ENCODE measurements at regions not wholly inside any gene's neighbourhood (a gene's known extent, or its start where the extent isn't known, plus 50 kb on each side); places are given as distances from the start of the nearest gene placed in this dataset.

DNA sequence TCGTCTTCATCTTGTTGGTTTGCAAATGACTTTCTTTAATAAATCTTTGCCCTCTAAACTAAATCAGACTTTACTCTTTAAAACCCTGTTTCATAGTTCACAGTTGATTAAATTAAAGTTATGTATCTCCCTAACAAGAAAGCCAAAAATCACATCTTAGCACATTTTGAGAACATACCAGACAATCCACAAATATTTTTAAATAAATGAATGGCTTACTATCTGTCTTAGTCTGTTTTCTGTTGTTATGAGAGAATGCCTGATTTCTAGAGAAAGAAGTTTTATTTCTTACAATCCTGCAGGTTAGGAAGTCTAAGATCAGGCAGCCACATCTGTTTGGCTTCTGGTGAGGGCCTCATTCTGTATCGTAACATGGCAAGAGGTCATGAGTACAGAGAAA lies 1090.2 kb upstream of the PIK3C3 start:
- Histone ChIP-seq H3K9me3 (replicated peaks; ENCODE audit: control insufficient read depth, insufficient read depth, low read length) (no peaks in the 10 kb centered on the region; the same call in 2 of the 3 replicates), H3K9ac (ENCODE audit: control insufficient read depth, insufficient read depth, low read length) (no peak overlapping the region), H3K27ac (ENCODE audit: control insufficient read depth, insufficient read depth) (no peak overlapping the region), H3K4me2 (ENCODE audit: control insufficient read depth, insufficient read depth) (no peak overlapping the region), H3K79me2 (ENCODE audit: control insufficient read depth, insufficient read depth, low read length) (no peaks in the 10 kb centered on the region), H3K27me3 (replicated peaks in 1 of 2; ENCODE audit: control insufficient read depth in 2 of 2, insufficient read depth in 2 of 2, low read length in 1 of 2) (no peaks in the 10 kb centered on the region), H3K36me3 (ENCODE audit: control insufficient read depth in 2 of 2, insufficient read depth in 2 of 2, low read length in 1 of 2) (no peaks in the 10 kb centered on the region), H3K4me3 (no peak overlapping the region), H2AFZ (ENCODE audit: control insufficient read depth, low read depth, low read length) (no peak overlapping the region), H4K20me1 (ENCODE audit: control insufficient read depth, insufficient read depth) (no peaks in the 10 kb centered on the region), H3K4me1 (ENCODE audit: control insufficient read depth, insufficient read depth, low read length) (no peaks in the 10 kb centered on the region)
- CTCF ChIA-PET: no interaction called here
- RAD21 ChIA-PET (ENCODE audit: unreplicated experiment): no interaction called here
- SMC1A ChIA-PET (ENCODE audit: uncharacterized antibody, unreplicated experiment): interaction anchor here (1.2 kb wide), 1 partner anchor 15 kb away, joined by 4 read pairs; no protein-coding TSS in a partner anchor
- intact Hi-C loops (cut with micrococcal nuclease; ENCODE audit: unreplicated experiment) (no loop called here), in situ Hi-C loops (cut with MboI) (no loop called here)
- DNase-seq (ENCODE audit: low read depth, low spot score) (no peak), ATAC-seq (no peak), FAIRE-seq (no peak)
- BruUV-seq (replicated peaks): no TSS peak
- POLR2A ChIA-PET: no interaction called here
- 70% methylated on average over 2 of the region's 2 CpGs for WGBS (ENCODE audit: insufficient coverage, insufficient replicate concordance, low lambda C conversion rate, missing lambda C conversion rate)
- TF ChIP-seq RBBP5 (conservative IDR thresholded peaks at IDR 0.05) (no peak), ESRRA (IDR thresholded peaks at IDR 0.05; ENCODE audit: low read length) (no peak), ZBED1 (IDR thresholded peaks at IDR 0.05; ENCODE audit: borderline replicate concordance) (no peak), ZNF384 (IDR thresholded peaks at IDR 0.05; ENCODE audit: borderline replicate concordance, low read depth, low read length) (no peak), IKZF2 (IDR thresholded peaks at IDR 0.05) (no peak), FOXK2 (IDR thresholded peaks at IDR 0.05) (no peak), RELA (IDR thresholded peaks at IDR 0.05; ENCODE audit: borderline replicate concordance, partially characterized antibody) (no peak), DPF2 (IDR thresholded peaks at IDR 0.05) (no peak), CBX5 (IDR thresholded peaks at IDR 0.05; ENCODE audit: low read depth) (no peak), KLF5 (IDR thresholded peaks at IDR 0.05; ENCODE audit: partially characterized antibody) (no peak), BACH1 (IDR thresholded peaks at IDR 0.05; ENCODE audit: borderline replicate concordance) (no peak), SIX5 (IDR thresholded peaks at IDR 0.05; ENCODE audit: low read depth, low read length, severe bottlenecking) (no peak), NFYA (IDR thresholded peaks at IDR 0.05; ENCODE audit: borderline replicate concordance, low read depth, low read length) (no peak), RAD51 (IDR thresholded peaks at IDR 0.05) (no peak)
- TF ChIP-seq, protein P1, sequence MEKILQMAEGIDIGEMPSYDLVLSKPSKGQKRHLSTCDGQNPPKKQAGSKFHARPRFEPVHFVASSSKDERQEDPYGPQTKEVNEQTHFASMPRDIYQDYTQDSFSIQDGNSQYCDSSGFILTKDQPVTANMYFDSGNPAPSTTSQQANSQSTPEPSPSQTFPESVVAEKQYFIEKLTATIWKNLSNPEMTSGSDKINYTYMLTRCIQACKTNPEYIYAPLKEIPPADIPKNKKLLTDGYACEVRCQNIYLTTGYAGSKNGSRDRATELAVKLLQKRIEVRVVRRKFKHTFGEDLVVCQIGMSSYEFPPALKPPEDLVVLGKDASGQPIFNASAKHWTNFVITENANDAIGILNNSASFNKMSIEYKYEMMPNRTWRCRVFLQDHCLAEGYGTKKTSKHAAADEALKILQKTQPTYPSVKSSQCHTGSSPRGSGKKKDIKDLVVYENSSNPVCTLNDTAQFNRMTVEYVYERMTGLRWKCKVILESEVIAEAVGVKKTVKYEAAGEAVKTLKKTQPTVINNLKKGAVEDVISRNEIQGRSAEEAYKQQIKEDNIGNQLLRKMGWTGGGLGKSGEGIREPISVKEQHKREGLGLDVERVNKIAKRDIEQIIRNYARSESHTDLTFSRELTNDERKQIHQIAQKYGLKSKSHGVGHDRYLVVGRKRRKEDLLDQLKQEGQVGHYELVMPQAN (conservative IDR thresholded peaks at IDR 0.05): no peak
- TF ChIP-seq, protein P2, sequence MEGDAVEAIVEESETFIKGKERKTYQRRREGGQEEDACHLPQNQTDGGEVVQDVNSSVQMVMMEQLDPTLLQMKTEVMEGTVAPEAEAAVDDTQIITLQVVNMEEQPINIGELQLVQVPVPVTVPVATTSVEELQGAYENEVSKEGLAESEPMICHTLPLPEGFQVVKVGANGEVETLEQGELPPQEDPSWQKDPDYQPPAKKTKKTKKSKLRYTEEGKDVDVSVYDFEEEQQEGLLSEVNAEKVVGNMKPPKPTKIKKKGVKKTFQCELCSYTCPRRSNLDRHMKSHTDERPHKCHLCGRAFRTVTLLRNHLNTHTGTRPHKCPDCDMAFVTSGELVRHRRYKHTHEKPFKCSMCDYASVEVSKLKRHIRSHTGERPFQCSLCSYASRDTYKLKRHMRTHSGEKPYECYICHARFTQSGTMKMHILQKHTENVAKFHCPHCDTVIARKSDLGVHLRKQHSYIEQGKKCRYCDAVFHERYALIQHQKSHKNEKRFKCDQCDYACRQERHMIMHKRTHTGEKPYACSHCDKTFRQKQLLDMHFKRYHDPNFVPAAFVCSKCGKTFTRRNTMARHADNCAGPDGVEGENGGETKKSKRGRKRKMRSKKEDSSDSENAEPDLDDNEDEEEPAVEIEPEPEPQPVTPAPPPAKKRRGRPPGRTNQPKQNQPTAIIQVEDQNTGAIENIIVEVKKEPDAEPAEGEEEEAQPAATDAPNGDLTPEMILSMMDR (IDR thresholded peaks at IDR 0.05 in 2 of 3, conservative IDR thresholded peaks at IDR 0.05 in 1 of 3; ENCODE audit: control insufficient read depth in 2 of 3, extremely low read depth in 1 of 3, insufficient read depth in 1 of 3, low read depth in 3 of 3, low read length in 3 of 3): no peak

All from GM12878 (cell line).